ENCODE measurements at regions not wholly inside any gene's neighbourhood (a gene's known extent, or its start where the extent isn't known, plus 50 kb on each side); places are given as distances from the start of the nearest gene placed in this dataset.

DNA sequence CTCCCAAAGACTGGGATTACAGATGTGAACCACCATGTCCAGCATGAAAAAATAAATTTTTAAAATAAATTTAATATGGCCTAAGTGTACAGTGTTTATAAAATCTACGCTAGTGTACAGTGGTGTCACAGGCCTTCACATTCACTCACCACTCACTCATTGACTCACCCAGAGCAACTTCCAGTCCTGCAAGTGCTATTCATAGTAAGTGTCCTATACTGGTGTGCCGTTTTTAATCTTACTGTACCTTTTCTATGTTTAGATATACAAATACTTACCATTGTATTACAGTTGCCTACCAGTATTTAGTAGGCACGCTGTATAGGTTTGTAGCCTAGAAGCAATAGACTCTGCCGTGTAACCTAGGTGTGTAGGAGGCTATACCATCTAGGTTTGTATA is 76.1 kb upstream of the FOXN2 start:
- no peak overlapping the region for H3K27ac ChIP-seq (ENCODE audit: low read depth in 1 of 2, low read length in 1 of 2)
- H3K9me3 ChIP-seq (ENCODE audit: control insufficient read depth in 2 of 2, insufficient read depth in 1 of 2, low read length in 1 of 2): no peaks in the 10 kb centered on the region
- DNase-seq (ENCODE audit: low read depth in 6 of 9, low spot score in 9 of 9): no peak
- no peaks in the 10 kb centered on the region for H3K27me3 ChIP-seq (ENCODE audit: control insufficient read depth in 2 of 2, insufficient read depth in 1 of 2, low read length in 1 of 2)
- no peaks in the 10 kb centered on the region for H3K36me3 ChIP-seq (ENCODE audit: control insufficient read depth in 2 of 2, insufficient read depth in 2 of 2, low read length in 1 of 2)
- no peaks in the 10 kb centered on the region for H3K4me1 ChIP-seq (ENCODE audit: control insufficient read depth in 2 of 2, insufficient read depth in 2 of 2, low read length in 2 of 2)
- no peak overlapping the region for H3K4me3 ChIP-seq (ENCODE audit: low read length in 2 of 2)
- WGBS: 86% methylated on average over 4 of the region's 4 CpGs

DNA sequence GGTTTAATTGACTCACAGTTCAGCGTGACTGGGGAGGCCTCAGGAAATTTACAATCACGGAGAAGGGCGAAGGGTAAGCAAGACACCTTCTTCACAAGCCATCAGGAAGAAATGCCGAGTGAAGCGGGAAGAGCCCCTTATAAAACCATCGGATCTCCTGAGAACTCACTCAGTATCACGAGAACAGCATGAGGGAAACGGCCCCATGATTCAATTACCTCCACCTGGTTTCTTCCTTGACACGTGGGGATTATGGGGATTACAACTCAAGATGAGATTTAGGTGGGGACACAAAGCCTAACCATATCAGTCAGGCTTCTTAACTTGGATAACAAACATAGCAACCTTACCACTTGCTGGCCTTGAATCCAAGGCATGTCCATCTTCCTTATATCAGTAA is 73.6 kb upstream of the FOXN2 start:
- Histone ChIP-seq H3K27ac (ENCODE audit: low read depth in 1 of 2, low read length in 1 of 2) (no peak overlapping the region), H3K9me3 (ENCODE audit: control insufficient read depth in 2 of 2, insufficient read depth in 1 of 2, low read length in 1 of 2) (no peaks in the 10 kb centered on the region), H3K4me3 (ENCODE audit: low read length in 2 of 2) (no peak overlapping the region), H3K4me1 (ENCODE audit: control insufficient read depth in 2 of 2, insufficient read depth in 2 of 2, low read length in 2 of 2) (no peaks in the 10 kb centered on the region), H3K36me3 (ENCODE audit: control insufficient read depth in 2 of 2, insufficient read depth in 2 of 2, low read length in 1 of 2) (no peaks in the 10 kb centered on the region), H3K27me3 (ENCODE audit: control insufficient read depth in 2 of 2, insufficient read depth in 1 of 2, low read length in 1 of 2) (no peaks in the 10 kb centered on the region)
- no peak for DNase-seq (ENCODE audit: low read depth in 6 of 9, low spot score in 9 of 9)
- WGBS: 97% methylated on average over 9 of the region's 9 CpGs

DNA sequence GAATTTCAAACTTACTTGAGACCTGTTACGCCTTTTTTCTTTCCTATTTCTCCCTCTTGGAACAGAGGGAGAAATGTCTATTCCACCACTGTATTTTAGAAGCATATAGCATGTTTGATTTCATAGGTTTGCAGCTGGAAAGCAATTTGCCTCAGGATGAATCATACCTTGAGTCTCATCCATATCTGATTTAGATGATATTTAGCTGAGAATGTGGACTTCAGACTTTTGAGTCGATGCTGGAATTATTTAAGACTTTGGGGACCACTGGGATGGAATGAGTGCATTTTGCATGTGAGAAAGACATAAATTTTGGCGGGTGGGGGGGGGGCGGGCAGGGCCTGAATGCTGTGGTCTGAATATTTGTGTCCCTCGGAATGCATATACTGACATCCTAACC is 67.3 kb upstream of the FOXN2 start:
- H3K9me3 ChIP-seq (ENCODE audit: control insufficient read depth in 2 of 2, insufficient read depth in 1 of 2, low read length in 1 of 2): no peaks in the 10 kb centered on the region
- H3K4me1 ChIP-seq (ENCODE audit: control insufficient read depth in 2 of 2, insufficient read depth in 2 of 2, low read length in 2 of 2): no peaks in the 10 kb centered on the region
- no peaks in the 10 kb centered on the region for H3K27me3 ChIP-seq (ENCODE audit: control insufficient read depth in 2 of 2, insufficient read depth in 1 of 2, low read length in 1 of 2)
- H3K27ac ChIP-seq (ENCODE audit: low read depth in 1 of 2, low read length in 1 of 2): no peak overlapping the region
- H3K36me3 ChIP-seq (ENCODE audit: control insufficient read depth in 2 of 2, insufficient read depth in 2 of 2, low read length in 1 of 2): no peaks in the 10 kb centered on the region
- H3K4me3 ChIP-seq (ENCODE audit: low read length in 2 of 2): no peak overlapping the region
- DNase-seq (ENCODE audit: low read depth in 6 of 9, low spot score in 9 of 9): no peak
- WGBS: 98% methylated on average over 5 of the region's 5 CpGs

DNA sequence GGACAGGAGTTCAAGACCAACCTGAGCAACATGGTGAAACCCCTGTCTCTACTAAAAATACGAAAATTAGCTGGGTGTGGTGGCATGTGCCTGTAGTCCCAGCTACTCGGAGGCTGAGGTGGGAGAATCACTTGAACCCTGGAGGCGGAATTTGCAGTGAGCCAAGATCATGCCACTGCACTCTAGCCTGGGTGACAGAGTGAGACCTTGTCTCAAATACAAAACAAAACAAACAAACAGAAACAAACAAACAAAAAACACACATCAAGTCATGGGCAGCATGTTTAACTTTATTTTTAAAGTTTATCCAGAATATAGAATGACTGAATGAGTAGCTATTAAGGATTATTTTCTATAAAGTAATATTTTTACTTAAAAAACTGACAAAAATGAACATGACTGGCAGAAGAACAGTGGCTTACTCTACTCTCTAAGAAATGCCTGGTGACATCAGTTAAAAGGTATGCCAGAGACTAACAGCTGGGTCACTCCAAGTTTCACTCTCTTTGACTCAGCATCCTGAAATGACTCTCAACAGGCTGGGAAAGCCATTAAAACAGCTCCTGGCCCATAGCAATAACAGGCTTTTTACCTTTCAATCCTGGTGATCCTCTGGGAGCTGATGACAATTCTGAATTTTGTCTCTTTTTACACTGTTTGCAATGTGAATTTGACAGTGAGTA is 66.1 kb upstream of the FOXN2 start:
- H3K4me1 ChIP-seq (ENCODE audit: control insufficient read depth in 2 of 2, insufficient read depth in 2 of 2, low read length in 2 of 2): no peaks in the 10 kb centered on the region
- H3K9me3 ChIP-seq (ENCODE audit: control insufficient read depth in 2 of 2, insufficient read depth in 1 of 2, low read length in 1 of 2): no peaks in the 10 kb centered on the region
- H3K4me3 ChIP-seq (ENCODE audit: low read length in 2 of 2): no peak overlapping the region
- no peaks in the 10 kb centered on the region for H3K36me3 ChIP-seq (ENCODE audit: control insufficient read depth in 2 of 2, insufficient read depth in 2 of 2, low read length in 1 of 2)
- H3K27ac ChIP-seq (ENCODE audit: low read depth in 1 of 2, low read length in 1 of 2): no peak overlapping the region
- no peaks in the 10 kb centered on the region for H3K27me3 ChIP-seq (ENCODE audit: control insufficient read depth in 2 of 2, insufficient read depth in 1 of 2, low read length in 1 of 2)
- WGBS: 92% methylated on average over 3 of the region's 3 CpGs
- no peak for DNase-seq (ENCODE audit: low read depth in 6 of 9, low spot score in 9 of 9)

DNA sequence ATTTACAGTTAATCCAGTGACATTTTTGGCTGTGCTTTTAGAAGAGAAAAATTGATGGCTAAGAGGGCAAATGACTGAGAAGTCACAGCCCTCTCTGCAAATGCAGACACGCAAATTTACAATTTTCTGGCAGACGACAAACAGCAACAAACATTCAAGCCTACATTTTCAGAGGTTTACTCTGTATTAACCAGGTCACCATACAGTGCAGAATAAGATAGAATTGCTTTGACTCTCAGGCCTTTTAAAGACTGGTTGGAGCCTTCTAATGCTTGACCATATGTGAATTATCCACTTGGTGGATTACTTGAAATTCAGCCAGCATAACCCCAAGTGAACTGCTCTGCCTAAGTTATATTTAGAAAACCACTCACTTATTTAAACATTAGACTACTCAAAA is 65.5 kb upstream of the FOXN2 start:
- H3K4me1 ChIP-seq (ENCODE audit: control insufficient read depth in 2 of 2, insufficient read depth in 2 of 2, low read length in 2 of 2): no peaks in the 10 kb centered on the region
- H3K27me3 ChIP-seq (ENCODE audit: control insufficient read depth in 2 of 2, insufficient read depth in 1 of 2, low read length in 1 of 2): no peaks in the 10 kb centered on the region
- no peak for DNase-seq (ENCODE audit: low read depth in 6 of 9, low spot score in 9 of 9)
- no peak overlapping the region for H3K27ac ChIP-seq (ENCODE audit: low read depth in 1 of 2, low read length in 1 of 2)
- H3K4me3 ChIP-seq (ENCODE audit: low read length in 2 of 2): no peak overlapping the region
- 95% methylated on average over 2 of the region's 2 CpGs for WGBS
- H3K36me3 ChIP-seq (ENCODE audit: control insufficient read depth in 2 of 2, insufficient read depth in 2 of 2, low read length in 1 of 2): no peaks in the 10 kb centered on the region
- no peaks in the 10 kb centered on the region for H3K9me3 ChIP-seq (ENCODE audit: control insufficient read depth in 2 of 2, insufficient read depth in 1 of 2, low read length in 1 of 2)

DNA sequence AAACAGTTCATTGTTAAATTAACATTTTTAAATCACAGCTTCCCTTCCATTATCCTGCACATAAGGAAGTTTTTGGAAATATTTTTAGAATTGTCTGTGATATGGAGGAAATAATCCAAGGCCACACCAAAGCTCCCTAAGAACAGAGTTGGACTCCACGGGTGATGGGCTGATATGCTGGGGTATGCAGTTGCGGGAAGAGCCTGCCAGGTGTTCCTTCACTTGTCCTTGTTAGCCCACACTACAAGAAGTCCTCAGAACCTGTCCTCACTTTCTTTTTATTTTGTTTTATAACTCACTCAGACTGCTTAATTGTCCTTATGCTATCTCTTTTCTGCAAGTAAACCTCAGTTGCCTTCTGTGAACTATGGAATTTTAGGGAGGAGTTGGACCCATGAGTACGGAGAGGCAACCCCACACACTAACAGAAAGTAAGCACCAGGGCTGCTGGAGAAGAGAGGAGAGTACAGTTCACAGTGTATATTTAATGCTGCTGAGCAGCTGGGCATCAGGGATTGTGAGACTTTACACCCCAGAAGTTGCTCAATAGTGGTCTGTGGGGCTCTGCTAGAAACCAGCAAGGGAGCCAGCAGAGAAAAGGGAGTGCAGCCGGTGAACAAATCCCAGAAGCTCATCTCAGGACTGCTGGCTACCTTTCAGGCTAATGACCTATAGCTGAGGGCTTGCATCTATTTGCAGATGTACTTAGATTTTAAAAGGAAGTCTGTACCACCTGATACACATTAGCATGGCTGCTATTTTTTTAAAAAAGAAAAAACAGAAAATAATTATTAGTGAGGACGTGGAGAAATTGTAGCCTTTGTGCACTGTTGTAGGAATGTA is 64.6 kb upstream of the FOXN2 start:
- Histone ChIP-seq H3K4me1 (ENCODE audit: control insufficient read depth in 2 of 2, insufficient read depth in 2 of 2, low read length in 2 of 2) (no peaks in the 10 kb centered on the region), H3K27ac (ENCODE audit: low read depth in 1 of 2, low read length in 1 of 2) (no peak overlapping the region), H3K36me3 (ENCODE audit: control insufficient read depth in 2 of 2, insufficient read depth in 2 of 2, low read length in 1 of 2) (no peaks in the 10 kb centered on the region), H3K4me3 (ENCODE audit: low read length in 2 of 2) (no peak overlapping the region), H3K9me3 (ENCODE audit: control insufficient read depth in 2 of 2, insufficient read depth in 1 of 2, low read length in 1 of 2) (no peaks in the 10 kb centered on the region), H3K27me3 (ENCODE audit: control insufficient read depth in 2 of 2, insufficient read depth in 1 of 2, low read length in 1 of 2) (no peaks in the 10 kb centered on the region)
- 87% methylated on average over 5 of the region's 5 CpGs for WGBS
- no peak for DNase-seq (ENCODE audit: low read depth in 6 of 9, low spot score in 9 of 9)

DNA sequence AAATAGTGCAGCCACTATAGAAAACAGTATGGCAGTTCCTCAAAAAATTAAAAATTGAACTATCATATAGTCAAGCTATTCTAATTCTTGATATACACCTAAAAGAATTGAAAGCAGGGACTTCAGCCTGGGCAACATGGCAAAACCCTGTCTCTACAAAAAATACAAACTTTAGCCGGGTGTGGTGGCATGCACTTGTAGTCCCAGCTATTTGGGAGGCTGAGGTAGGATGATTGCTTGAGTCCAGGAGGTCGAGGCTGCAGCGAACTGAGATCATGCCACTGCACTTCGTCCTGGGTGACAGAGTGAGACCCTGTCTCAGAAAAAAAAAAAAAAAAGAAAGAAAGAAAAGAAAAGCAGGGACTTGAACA is 64.0 kb upstream of the FOXN2 start:
- no peak for DNase-seq (ENCODE audit: low read depth in 6 of 9, low spot score in 9 of 9)
- Histone ChIP-seq H3K4me1 (ENCODE audit: control insufficient read depth in 2 of 2, insufficient read depth in 2 of 2, low read length in 2 of 2) (no peaks in the 10 kb centered on the region), H3K36me3 (ENCODE audit: control insufficient read depth in 2 of 2, insufficient read depth in 2 of 2, low read length in 1 of 2) (no peaks in the 10 kb centered on the region), H3K4me3 (ENCODE audit: low read length in 2 of 2) (no peak overlapping the region), H3K27me3 (ENCODE audit: control insufficient read depth in 2 of 2, insufficient read depth in 1 of 2, low read length in 1 of 2) (no peaks in the 10 kb centered on the region), H3K27ac (ENCODE audit: low read depth in 1 of 2, low read length in 1 of 2) (no peak overlapping the region), H3K9me3 (ENCODE audit: control insufficient read depth in 2 of 2, insufficient read depth in 1 of 2, low read length in 1 of 2) (no peaks in the 10 kb centered on the region)
- 98% methylated on average over 4 of the region's 4 CpGs for WGBS

DNA sequence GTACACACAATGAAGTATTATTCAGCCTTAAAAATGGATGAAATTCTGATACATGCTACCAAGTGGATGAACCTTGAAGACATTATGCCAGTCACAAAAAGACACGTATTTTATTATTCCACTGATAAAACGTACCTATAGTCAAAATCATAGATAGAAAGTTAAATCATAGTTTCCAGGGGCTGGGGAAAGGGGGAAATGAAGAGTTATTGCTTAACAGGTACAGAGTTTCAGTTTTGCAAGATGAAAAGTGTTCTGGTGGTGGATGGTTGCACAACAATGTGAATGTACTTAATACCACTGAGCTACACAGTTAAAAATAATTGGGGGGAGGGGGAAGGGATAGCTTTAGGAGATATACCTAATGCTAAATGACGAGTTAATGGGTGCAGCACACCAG is 63.5 kb upstream of the FOXN2 start:
- no peak for DNase-seq (ENCODE audit: low read depth in 6 of 9, low spot score in 9 of 9)
- H3K4me1 ChIP-seq (ENCODE audit: control insufficient read depth in 2 of 2, insufficient read depth in 2 of 2, low read length in 2 of 2): no peaks in the 10 kb centered on the region
- no peaks in the 10 kb centered on the region for H3K9me3 ChIP-seq (ENCODE audit: control insufficient read depth in 2 of 2, insufficient read depth in 1 of 2, low read length in 1 of 2)
- H3K27me3 ChIP-seq (ENCODE audit: control insufficient read depth in 2 of 2, insufficient read depth in 1 of 2, low read length in 1 of 2): no peaks in the 10 kb centered on the region
- no peak overlapping the region for H3K27ac ChIP-seq (ENCODE audit: low read depth in 1 of 2, low read length in 1 of 2)
- 93% methylated on average over 3 of the region's 3 CpGs for WGBS
- H3K36me3 ChIP-seq (ENCODE audit: control insufficient read depth in 2 of 2, insufficient read depth in 2 of 2, low read length in 1 of 2): no peaks in the 10 kb centered on the region
- no peak overlapping the region for H3K4me3 ChIP-seq (ENCODE audit: low read length in 2 of 2)

DNA sequence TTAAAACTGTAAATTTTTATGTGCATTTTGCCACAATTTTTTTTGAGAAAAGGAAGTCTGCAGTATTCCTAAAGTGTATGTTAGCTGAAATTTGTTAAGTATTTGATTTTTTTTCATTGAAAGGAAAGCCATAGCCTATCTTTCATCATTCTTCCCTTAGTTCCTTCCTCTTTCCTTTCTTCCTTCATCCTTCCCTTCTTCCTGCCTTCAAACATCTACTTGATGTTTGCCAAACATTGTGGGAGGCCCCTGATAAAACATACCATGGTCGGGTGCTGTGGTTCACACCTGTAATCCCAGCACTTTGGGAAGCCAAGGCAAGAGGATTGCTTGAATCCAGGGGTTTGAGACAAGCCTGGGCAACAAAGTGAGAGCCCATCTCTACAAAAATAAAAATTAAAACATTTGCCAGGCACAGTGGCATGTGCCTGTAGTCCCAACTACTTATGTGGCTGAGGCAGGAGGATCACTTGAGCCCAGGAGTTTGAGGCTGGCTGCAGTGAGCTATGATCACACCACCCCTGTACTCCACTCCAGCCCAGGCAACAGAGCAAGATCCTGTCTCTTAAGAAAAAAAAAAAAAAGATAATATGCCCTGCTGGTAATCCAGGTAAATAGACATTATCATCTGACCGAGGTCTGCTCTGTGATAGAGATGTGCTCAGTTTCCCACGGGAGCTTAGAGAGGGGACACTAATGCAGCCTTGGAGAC is 62.9 kb upstream of the FOXN2 start:
- no peaks in the 10 kb centered on the region for H3K4me1 ChIP-seq (ENCODE audit: control insufficient read depth in 2 of 2, insufficient read depth in 2 of 2, low read length in 2 of 2)
- no peak overlapping the region for H3K27ac ChIP-seq (ENCODE audit: low read depth in 1 of 2, low read length in 1 of 2)
- H3K36me3 ChIP-seq (ENCODE audit: control insufficient read depth in 2 of 2, insufficient read depth in 2 of 2, low read length in 1 of 2): no peaks in the 10 kb centered on the region
- no peak overlapping the region for H3K4me3 ChIP-seq (ENCODE audit: low read length in 2 of 2)
- DNase-seq (ENCODE audit: low read depth in 6 of 9, low spot score in 9 of 9): no peak
- 96% methylated on average over 3 of the region's 3 CpGs for WGBS
- no peaks in the 10 kb centered on the region for H3K9me3 ChIP-seq (ENCODE audit: control insufficient read depth in 2 of 2, insufficient read depth in 1 of 2, low read length in 1 of 2)
- H3K27me3 ChIP-seq (ENCODE audit: control insufficient read depth in 2 of 2, insufficient read depth in 1 of 2, low read length in 1 of 2): no peaks in the 10 kb centered on the region
